Neural crest cell (in vitro differentiated cells): ENCODE measurements at regions not wholly inside any gene's neighbourhood (a gene's known extent, or its start where the extent isn't known, plus 50 kb on each side); places are given as distances from the start of the nearest gene placed in this dataset.

ENCODE experiments used
- DNase-seq: peaks from one replicate; pipeline ENCODE4 v3.0.0; 2021; ENCODE audit warnings: low read depth, mixed read lengths, low spot score
- H3K27ac Mint-ChIP-seq: one replicate; pipeline ENCODE4 v1.8.0; 2021; ENCODE audit warnings: mild to moderate bottlenecking, mixed read lengths; ENCODE audit not compliant: unreplicated experiment
- H3K27me3 Mint-ChIP-seq: 2 replicates; pipeline ENCODE4 v1.8.0; 2021; ENCODE audit warnings: low read depth, mild to moderate bottlenecking, mixed read lengths
- H3K36me3 Mint-ChIP-seq: 2 replicates; pipeline ENCODE4 v1.8.0; 2021; ENCODE audit warnings: low read depth, mild to moderate bottlenecking, mixed read lengths
- H3K4me1 Mint-ChIP-seq: 2 replicates; pipeline ENCODE4 v1.8.0; 2021; ENCODE audit warnings: mixed read lengths
- H3K4me3 Mint-ChIP-seq: one replicate; pipeline ENCODE4 v1.8.0; 2021; ENCODE audit warnings: mild to moderate bottlenecking, mixed read lengths
- H3K9me3 Mint-ChIP-seq: 2 replicates; pipeline ENCODE4 v1.8.0; 2021; ENCODE audit warnings: mixed read lengths
- TF ChIP-seq, protein P1 (sequence below): fragments of 200-600 bp; sonication (generic); conservative IDR thresholded peaks from 2 replicates; pipeline ENCODE4 v1.5.0; 2021; ENCODE audit warnings: antibody characterized with exemption, mild to moderate bottlenecking

DNA sequence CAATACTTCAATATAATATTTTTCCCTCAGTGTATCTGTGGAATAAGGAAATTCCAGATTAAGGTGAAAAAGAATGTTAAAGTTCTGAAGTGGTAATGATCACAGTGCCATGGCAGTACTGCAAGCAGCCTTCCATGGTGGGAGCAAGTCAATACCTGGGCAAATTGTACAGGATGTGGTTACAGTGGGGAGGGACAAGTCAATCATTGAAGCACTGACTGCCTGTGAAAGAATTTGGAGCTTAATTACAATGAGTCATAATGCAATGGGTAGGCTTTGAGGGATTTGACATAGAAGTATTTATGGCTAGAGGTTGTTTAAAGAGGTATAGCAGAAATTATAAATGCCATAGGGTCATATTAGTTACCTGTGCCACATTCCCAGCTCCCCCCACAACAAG lies 786.5 kb upstream of the ACO1 start:
- H3K9me3 Mint-ChIP-seq, result no peaks in the 10 kb centered on the region
- H3K27ac Mint-ChIP-seq, result no peak overlapping the region
- TF ChIP-seq, protein P1, sequence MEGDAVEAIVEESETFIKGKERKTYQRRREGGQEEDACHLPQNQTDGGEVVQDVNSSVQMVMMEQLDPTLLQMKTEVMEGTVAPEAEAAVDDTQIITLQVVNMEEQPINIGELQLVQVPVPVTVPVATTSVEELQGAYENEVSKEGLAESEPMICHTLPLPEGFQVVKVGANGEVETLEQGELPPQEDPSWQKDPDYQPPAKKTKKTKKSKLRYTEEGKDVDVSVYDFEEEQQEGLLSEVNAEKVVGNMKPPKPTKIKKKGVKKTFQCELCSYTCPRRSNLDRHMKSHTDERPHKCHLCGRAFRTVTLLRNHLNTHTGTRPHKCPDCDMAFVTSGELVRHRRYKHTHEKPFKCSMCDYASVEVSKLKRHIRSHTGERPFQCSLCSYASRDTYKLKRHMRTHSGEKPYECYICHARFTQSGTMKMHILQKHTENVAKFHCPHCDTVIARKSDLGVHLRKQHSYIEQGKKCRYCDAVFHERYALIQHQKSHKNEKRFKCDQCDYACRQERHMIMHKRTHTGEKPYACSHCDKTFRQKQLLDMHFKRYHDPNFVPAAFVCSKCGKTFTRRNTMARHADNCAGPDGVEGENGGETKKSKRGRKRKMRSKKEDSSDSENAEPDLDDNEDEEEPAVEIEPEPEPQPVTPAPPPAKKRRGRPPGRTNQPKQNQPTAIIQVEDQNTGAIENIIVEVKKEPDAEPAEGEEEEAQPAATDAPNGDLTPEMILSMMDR, result no peak
- no peaks in the 10 kb centered on the region for H3K4me1 Mint-ChIP-seq
- no peaks in the 10 kb centered on the region for H3K27me3 Mint-ChIP-seq
- H3K4me3 Mint-ChIP-seq, result no peak overlapping the region
- H3K36me3 Mint-ChIP-seq, result no peaks in the 10 kb centered on the region
- DNase-seq, result no peak

DNA sequence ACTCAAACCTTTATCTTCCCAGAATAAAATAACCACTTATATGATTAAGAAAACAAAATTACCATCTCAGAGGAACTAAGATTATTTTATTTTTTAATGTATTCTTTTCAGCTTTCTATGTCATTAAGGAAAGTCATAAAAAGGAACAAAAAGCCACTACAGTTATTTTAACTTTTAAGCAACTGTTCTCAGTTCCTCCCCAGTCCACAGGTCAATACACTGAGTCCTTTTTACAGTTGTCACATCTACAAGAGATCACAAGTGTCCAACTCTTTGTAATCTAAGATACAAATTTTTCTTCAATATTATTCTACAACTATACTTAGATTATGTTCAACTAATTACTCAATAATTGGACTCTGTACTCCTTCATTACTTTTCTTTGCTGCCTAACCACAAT lies 782.8 kb upstream of the ACO1 start:
- Mint-ChIP-seq H3K4me1 (no peaks in the 10 kb centered on the region), H3K27ac (no peak overlapping the region), H3K4me3 (no peak overlapping the region), H3K36me3 (no peaks in the 10 kb centered on the region), H3K9me3 (no peaks in the 10 kb centered on the region), H3K27me3 (no peaks in the 10 kb centered on the region)
- TF ChIP-seq, protein P1, result no peak
- DNase-seq, result no peak

DNA sequence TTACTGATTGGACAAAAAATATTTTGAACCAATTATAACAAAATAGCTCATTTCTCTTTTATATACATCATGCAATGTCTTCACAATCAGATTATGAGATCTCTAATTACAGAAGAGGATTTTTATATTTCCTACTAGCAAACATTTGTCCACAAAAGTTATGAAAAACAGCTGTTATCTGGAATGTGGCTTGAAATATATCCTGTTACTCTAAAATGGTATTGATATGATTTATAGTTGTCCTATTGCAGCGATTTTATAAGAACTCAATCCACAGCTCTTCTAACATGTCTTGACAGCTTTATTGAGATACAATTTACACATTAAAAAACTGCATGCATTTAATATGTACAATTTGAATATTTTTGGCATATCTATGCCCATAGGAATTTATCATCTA lies 779.9 kb upstream of the ACO1 start:
- TF ChIP-seq, protein P1, result no peak
- no peaks in the 10 kb centered on the region for H3K36me3 Mint-ChIP-seq

DNA sequence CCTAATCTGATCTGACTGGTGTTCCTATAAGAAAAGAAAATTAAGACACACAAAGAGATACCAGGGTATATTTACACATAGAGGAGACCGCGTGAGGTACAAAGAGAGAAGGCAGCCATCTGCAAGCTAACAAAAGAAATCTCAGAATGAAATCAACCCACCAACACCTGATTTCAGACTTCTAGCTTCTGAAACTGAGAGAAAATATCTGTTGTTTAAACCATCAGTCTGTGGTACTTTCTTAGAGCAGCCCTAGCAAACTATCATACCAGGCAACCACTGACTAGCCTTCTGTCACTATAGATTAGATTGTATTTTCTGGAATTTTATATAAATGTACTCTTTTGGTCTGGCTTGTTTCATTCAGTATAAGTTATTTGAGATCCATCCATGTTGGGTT lies 779.3 kb upstream of the ACO1 start:
- no peaks in the 10 kb centered on the region for H3K27me3 Mint-ChIP-seq
- H3K4me3 Mint-ChIP-seq, result no peak overlapping the region
- H3K9me3 Mint-ChIP-seq, result no peaks in the 10 kb centered on the region
- H3K27ac Mint-ChIP-seq, result no peak overlapping the region
- TF ChIP-seq, protein P1, result no peak
- H3K36me3 Mint-ChIP-seq, result no peaks in the 10 kb centered on the region
- no peaks in the 10 kb centered on the region for H3K4me1 Mint-ChIP-seq
- no peak for DNase-seq

More for the DNA sequence above, 779.9 kb upstream of the ACO1 start:
- no peak overlapping the region for H3K4me3 Mint-ChIP-seq
- no peaks in the 10 kb centered on the region for H3K4me1 Mint-ChIP-seq
- no peaks in the 10 kb centered on the region for H3K27me3 Mint-ChIP-seq
- H3K9me3 Mint-ChIP-seq, result no peaks in the 10 kb centered on the region
- DNase-seq, result no peak
- no peak overlapping the region for H3K27ac Mint-ChIP-seq

DNA sequence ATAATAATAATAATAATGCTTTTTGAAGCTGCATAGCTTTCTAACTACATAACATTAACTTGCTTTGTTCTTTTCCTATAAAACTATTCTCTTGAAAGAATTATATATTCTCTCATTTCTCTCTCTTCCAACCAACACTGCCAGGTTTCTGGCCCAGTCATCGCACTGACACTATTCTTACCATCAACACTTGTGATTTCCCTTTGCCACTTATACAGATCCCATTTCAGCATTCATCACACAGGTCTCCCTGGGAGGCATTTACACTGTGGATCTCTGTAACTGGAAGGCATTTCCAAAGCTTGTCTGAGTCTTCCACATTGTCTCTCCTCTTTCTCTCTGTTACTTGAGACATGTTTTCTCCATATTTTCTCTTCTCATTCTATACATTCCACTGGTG lies 777.8 kb upstream of the ACO1 start:
- no peaks in the 10 kb centered on the region for H3K9me3 Mint-ChIP-seq
- TF ChIP-seq, protein P1, result no peak
- no peaks in the 10 kb centered on the region for H3K36me3 Mint-ChIP-seq
- no peak for DNase-seq
- no peaks in the 10 kb centered on the region for H3K4me1 Mint-ChIP-seq
- H3K4me3 Mint-ChIP-seq, result no peak overlapping the region
- H3K27ac Mint-ChIP-seq, result no peak overlapping the region
- H3K27me3 Mint-ChIP-seq, result no peaks in the 10 kb centered on the region

DNA sequence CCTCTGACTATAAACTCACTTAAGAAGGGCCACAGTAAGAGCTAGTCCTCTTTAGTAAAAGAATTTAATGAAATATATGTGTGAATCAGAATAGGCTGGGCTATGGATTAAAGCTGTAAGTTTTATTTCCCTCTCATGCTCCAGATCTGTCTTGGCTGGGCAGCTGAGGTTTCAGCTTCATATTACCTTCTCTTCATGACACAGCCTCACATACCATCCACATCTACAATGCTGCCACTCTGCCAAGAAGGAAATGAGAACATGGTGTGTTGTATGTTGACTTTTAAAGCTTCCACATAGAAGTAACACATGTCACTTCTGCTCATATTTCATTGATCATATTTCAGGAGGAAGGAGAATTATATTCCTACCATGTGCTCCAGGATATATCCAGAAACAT lies 776.0 kb upstream of the ACO1 start:
- Mint-ChIP-seq H3K4me3 (no peak overlapping the region), H3K9me3 (no peaks in the 10 kb centered on the region), H3K27me3 (no peaks in the 10 kb centered on the region), H3K27ac (no peak overlapping the region), H3K4me1 (no peaks in the 10 kb centered on the region), H3K36me3 (no peaks in the 10 kb centered on the region)
- TF ChIP-seq, protein P1, result no peak
- DNase-seq, result no peak
